Mesenchymal stem cell (in vitro differentiated cells and primary cell): ENCODE measurements at regions not wholly inside any gene's neighbourhood (a gene's known extent, or its start where the extent isn't known, plus 50 kb on each side); places are given as distances from the start of the nearest gene placed in this dataset.
A peak's percentile ranks its signal among the peaks of the same experiment; 100 is the strongest.

ENCODE experiments used
- DNase-seq: peaks from one replicate; pipeline ENCODE4 v3.0.0-alpha.2; 2013
- H2AFZ ChIP-seq: one replicate; pipeline ENCODE4 v1.6.1; 2013; ENCODE audit warnings: low read depth, mild to moderate bottlenecking, control low read depth, inconsistent platforms, low read length, moderate library complexity
- H2AK5ac ChIP-seq: 2 replicates; pipeline ENCODE4 v1.6.1; 2013; ENCODE audit warnings: low read length, moderate library complexity, mild to moderate bottlenecking, inconsistent platforms; ENCODE audit not compliant: severe bottlenecking
- H2BK120ac ChIP-seq: one replicate; pipeline ENCODE4 v1.6.1; 2013; ENCODE audit warnings: low read depth, mild to moderate bottlenecking, inconsistent platforms, low read length, moderate library complexity
- H2BK12ac ChIP-seq, 2 experiments: one replicate each; pipeline ENCODE4 v1.6.1; 2013; ENCODE audit warnings: inconsistent platforms in 2 of 2, low read length in 2 of 2, mild to moderate bottlenecking in 2 of 2, moderate library complexity in 2 of 2, control low read depth in 1 of 2
- H2BK15ac ChIP-seq: one replicate; pipeline ENCODE4 v1.6.1; 2013; ENCODE audit warnings: mild to moderate bottlenecking, low read depth, inconsistent platforms; ENCODE audit not compliant: poor library complexity, severe bottlenecking
- H2BK5ac ChIP-seq: 2 replicates; pipeline ENCODE4 v1.6.1; 2013; ENCODE audit warnings: low read depth, mild to moderate bottlenecking, low read length, control low read depth, inconsistent platforms; ENCODE audit not compliant: poor library complexity, severe bottlenecking
- H3K14ac ChIP-seq, 2 experiments: one replicate each; pipeline ENCODE4 v1.6.1; 2013; ENCODE audit warnings: inconsistent platforms in 2 of 2, low read length in 2 of 2, control low read depth in 1 of 2, mild to moderate bottlenecking in 1 of 2, moderate library complexity in 1 of 2
- H3K18ac ChIP-seq, 2 experiments: one replicate each; pipeline ENCODE4 v1.6.1; 2013; ENCODE audit warnings: inconsistent platforms in 2 of 2, low read length in 2 of 2, control low read depth in 1 of 2, low read depth in 1 of 2, mild to moderate bottlenecking in 1 of 2
- H3K23ac ChIP-seq, 2 experiments: one replicate each; pipeline ENCODE4 v1.6.1; 2013; ENCODE audit warnings: inconsistent platforms in 2 of 2, low read length in 2 of 2, mild to moderate bottlenecking in 2 of 2, moderate library complexity in 2 of 2, control low read depth in 1 of 2
- H3K27ac ChIP-seq: 2 replicates; pipeline ENCODE4 v1.5.1; 2013; ENCODE audit warnings: mild to moderate bottlenecking, moderate library complexity, low read length, control low read depth, inconsistent platforms; ENCODE audit not compliant: poor library complexity, severe bottlenecking
- H3K27me3 ChIP-seq, 2 experiments: 2 replicates each; pipeline versions ENCODE4 v1.6.1 to v1.7.0; 2013; ENCODE audit warnings: low read length in 2 of 2, mild to moderate bottlenecking in 2 of 2, moderate library complexity in 2 of 2, control low read depth in 1 of 2, inconsistent platforms in 1 of 2; ENCODE audit not compliant: control insufficient read depth in 1 of 2, insufficient read depth in 1 of 2
- H3K36me3 ChIP-seq, 2 experiments: 2 replicates each; pipeline versions ENCODE4 v1.6.1 to v1.7.0; 2013; ENCODE audit warnings: low read length in 2 of 2, control low read depth in 1 of 2, inconsistent platforms in 1 of 2, low read depth in 1 of 2, mild to moderate bottlenecking in 1 of 2; ENCODE audit not compliant: insufficient read depth in 2 of 2, control insufficient read depth in 1 of 2
- H3K4ac ChIP-seq, 2 experiments: one replicate each; pipeline ENCODE4 v1.6.1; 2013; ENCODE audit warnings: inconsistent platforms in 2 of 2, low read length in 2 of 2, mild to moderate bottlenecking in 2 of 2, moderate library complexity in 2 of 2, control low read depth in 1 of 2, low read depth in 1 of 2
- H3K4me1 ChIP-seq: 2 replicates; pipeline ENCODE4 v1.6.1; 2013; ENCODE audit warnings: low read depth, low read length, control low read depth; ENCODE audit not compliant: control insufficient read depth, insufficient read depth
- H3K4me2 ChIP-seq: 2 replicates; pipeline ENCODE4 v1.6.1; 2013; ENCODE audit warnings: low read length, mild to moderate bottlenecking, inconsistent platforms; ENCODE audit not compliant: poor library complexity, severe bottlenecking
- H3K4me3 ChIP-seq, 2 experiments: 2 replicates each; pipeline versions ENCODE4 v1.5.1 to v1.7.0; 2013; ENCODE audit warnings: low read length in 2 of 2, mild to moderate bottlenecking in 2 of 2, control low read depth in 1 of 2, low read depth in 1 of 2; ENCODE audit not compliant: insufficient read depth in 1 of 2
- H3K79me1 ChIP-seq: replicated peaks from 2 replicates; pipeline ENCODE4 v1.6.1; 2013; ENCODE audit warnings: mild to moderate bottlenecking, control low read depth, low read length, inconsistent platforms; ENCODE audit not compliant: poor library complexity, severe bottlenecking
- H3K9ac ChIP-seq: 2 replicates; pipeline ENCODE4 v1.7.0; 2013; ENCODE audit warnings: mild to moderate bottlenecking, low read length, moderate library complexity
- H3K9me3 ChIP-seq: 2 replicates; pipeline ENCODE4 v1.7.0; 2013; ENCODE audit warnings: mild to moderate bottlenecking, low read length; ENCODE audit not compliant: control insufficient read depth
- H4K8ac ChIP-seq: one replicate; pipeline ENCODE4 v1.6.1; 2013; ENCODE audit warnings: inconsistent platforms, mild to moderate bottlenecking, low read length, moderate library complexity
- H4K91ac ChIP-seq: one replicate; pipeline ENCODE4 v1.6.1; 2013; ENCODE audit warnings: mild to moderate bottlenecking, low read length, inconsistent platforms
- WGBS: methylation state at CpG from one replicate; pipeline ENCODE4 v1.1.7; 2013; ENCODE audit warnings: mixed read lengths; 5-methylcytosine and 5-hydroxymethylcytosine counted together

DNA sequence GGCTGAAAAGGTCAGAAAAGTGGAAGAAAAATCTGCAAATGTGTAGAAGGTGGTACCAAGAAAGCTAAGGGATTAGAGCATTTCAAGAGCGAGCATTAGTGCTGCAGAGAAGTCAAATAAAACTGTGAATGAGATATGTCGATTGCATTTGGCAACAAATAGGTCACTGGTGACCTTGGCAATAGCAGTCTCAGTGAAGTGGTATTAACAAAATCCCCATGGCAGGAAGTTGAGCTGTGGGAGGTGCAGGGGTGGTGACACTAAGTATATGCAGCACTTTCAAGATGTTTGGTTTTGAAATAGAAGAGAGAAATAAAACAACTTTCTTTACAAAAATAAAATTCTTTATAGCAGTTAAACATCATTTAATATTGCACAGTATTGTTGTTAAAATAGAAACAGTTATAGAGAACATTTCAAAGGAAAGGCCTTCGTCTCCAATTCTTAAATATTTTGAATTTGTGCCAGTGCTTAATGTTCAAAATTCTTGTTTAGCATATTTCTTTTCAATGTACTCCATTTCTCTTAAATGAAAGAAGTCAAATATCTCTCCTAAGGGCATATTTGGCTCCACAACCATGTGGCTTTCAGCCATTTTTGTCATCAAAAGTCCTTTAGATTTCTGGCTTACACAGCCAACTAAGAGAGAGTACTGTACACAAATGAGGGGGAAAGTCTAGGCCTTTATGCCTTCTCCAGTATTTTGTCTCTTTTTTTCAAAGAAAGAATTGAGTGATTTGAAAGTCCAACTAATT is 443.0 kb upstream of the MMADHC start:
- Histone ChIP-seq H3K79me1 (no peaks in the 10 kb centered on the region), H3K18ac (no peak overlapping the region), H3K9ac (no peak overlapping the region), H3K27me3 (no peaks in the 10 kb centered on the region), H3K14ac (no peak overlapping the region), H3K36me3 (no peaks in the 10 kb centered on the region), H3K4me1 (no peaks in the 10 kb centered on the region), H4K91ac (no peak overlapping the region), H2BK15ac (no peak overlapping the region), H2BK5ac (no peak overlapping the region), H3K9me3 (no peaks in the 10 kb centered on the region), H4K8ac (no peak overlapping the region), H2AK5ac (no peak overlapping the region), H2BK120ac (no peak overlapping the region), H3K23ac (no peak overlapping the region), H2AFZ (no peak overlapping the region), H2BK12ac (no peak overlapping the region), H3K4me3 (no peak overlapping the region), H3K4ac (no peak overlapping the region), H3K27ac (no peak overlapping the region), H3K4me2 (no peak overlapping the region)
- no peak for DNase-seq
- WGBS: 93% methylated on average over 2 of the region's 3 CpGs

DNA sequence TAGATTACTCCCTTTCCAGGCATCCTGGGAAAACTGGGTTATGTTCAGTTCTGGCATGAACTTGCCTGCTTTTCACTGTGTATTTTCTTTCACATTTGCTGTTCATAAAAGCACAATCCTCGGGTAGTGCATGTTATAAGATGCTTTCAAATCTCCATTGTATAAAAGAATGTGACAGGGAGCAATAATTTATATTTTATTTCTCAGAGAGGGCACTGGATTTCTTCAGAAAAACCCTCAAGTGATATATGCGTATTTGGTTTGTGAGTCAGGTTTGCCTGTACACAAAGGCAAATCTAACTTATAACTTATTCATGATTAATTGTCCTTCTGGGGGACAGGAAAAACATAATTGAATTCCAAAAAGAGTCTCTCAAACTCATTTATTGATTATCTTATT is 440.7 kb upstream of the MMADHC start:
- no peaks in the 10 kb centered on the region for H3K27me3 ChIP-seq
- no peaks in the 10 kb centered on the region for H3K4me1 ChIP-seq
- H3K4me2 ChIP-seq: no peak overlapping the region
- no peak overlapping the region for H4K8ac ChIP-seq
- H2BK15ac ChIP-seq: no peak overlapping the region
- H3K18ac ChIP-seq: no peak overlapping the region
- H2AFZ ChIP-seq: no peak overlapping the region
- no peaks in the 10 kb centered on the region for H3K36me3 ChIP-seq
- H2BK120ac ChIP-seq: no peak overlapping the region
- H4K91ac ChIP-seq: no peak overlapping the region
- no peak overlapping the region for H3K23ac ChIP-seq
- no peak overlapping the region for H2AK5ac ChIP-seq
- no peaks in the 10 kb centered on the region for H3K79me1 ChIP-seq
- no peak overlapping the region for H3K4me3 ChIP-seq
- H3K9ac ChIP-seq: no peak overlapping the region
- H2BK12ac ChIP-seq: no peak overlapping the region
- no peak overlapping the region for H3K14ac ChIP-seq
- H3K27ac ChIP-seq: no peak overlapping the region
- H2BK5ac ChIP-seq: no peak overlapping the region
- WGBS: no CpG with 5 or more reads among the region's 2 CpGs
- no peaks in the 10 kb centered on the region for H3K9me3 ChIP-seq
- H3K4ac ChIP-seq: no peak overlapping the region
- DNase-seq: peak; percentile 44

DNA sequence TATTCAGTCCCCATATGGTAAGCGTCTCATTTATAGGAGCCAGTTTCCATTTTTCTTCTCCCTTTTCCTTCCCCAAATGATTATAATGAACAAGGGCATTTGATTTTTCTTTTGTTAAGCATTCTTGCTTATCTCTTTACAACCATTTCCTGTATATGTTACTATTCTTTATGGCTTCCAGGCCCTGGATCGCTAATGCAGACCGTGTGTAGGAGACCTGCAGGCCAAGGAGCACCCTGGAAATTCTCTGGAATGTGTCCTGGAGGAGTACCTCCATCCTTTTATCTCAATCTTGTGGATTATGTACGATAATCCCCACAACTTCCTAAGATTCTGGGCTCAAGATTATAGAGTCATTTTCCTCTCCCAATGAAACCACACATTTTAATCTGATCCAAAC is 439.6 kb upstream of the MMADHC start:
- Histone ChIP-seq H2BK5ac (no peak overlapping the region), H3K23ac (no peak overlapping the region)
- 22% methylated on average over 3 of the region's 4 CpGs for WGBS

DNA sequence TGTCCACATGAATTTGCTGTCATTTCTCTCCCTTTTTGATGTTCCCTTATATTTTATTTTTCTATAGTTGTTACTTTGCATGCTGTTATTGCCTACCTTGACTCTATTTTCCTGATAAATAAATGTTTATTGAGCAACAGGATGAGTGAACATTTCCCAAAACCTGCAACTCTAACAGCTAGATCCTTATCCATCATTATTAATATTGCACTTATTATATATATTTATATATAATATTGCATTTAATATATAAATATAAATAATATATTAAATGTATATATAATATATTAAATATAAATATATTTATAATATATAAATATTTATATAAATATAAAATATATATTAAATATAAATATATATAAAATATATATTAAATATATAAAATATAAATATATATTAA is 436.1 kb upstream of the MMADHC start:
- Histone ChIP-seq H3K27me3 (no peaks in the 10 kb centered on the region), H2AFZ (no peak overlapping the region), H4K91ac (no peak overlapping the region), H3K4me3 (no peak overlapping the region), H3K4me2 (no peak overlapping the region), H3K4me1 (no peaks in the 10 kb centered on the region), H3K18ac (no peak overlapping the region), H3K27ac (no peak overlapping the region), H2BK120ac (no peak overlapping the region), H3K23ac (no peak overlapping the region), H3K9me3 (no peaks in the 10 kb centered on the region), H3K36me3 (no peaks in the 10 kb centered on the region), H3K14ac (no peak overlapping the region), H3K4ac (no peak overlapping the region), H2AK5ac (no peak overlapping the region), H3K9ac (no peak overlapping the region), H2BK12ac (no peak overlapping the region), H3K79me1 (no peaks in the 10 kb centered on the region), H2BK5ac (no peak overlapping the region), H4K8ac (no peak overlapping the region), H2BK15ac (no peak overlapping the region)
- no peak for DNase-seq

More for the DNA sequence above, 439.6 kb upstream of the MMADHC start:
- Histone ChIP-seq H2BK120ac (no peak overlapping the region), H3K27ac (no peak overlapping the region), H3K4ac (no peak overlapping the region), H2AK5ac (no peak overlapping the region), H3K79me1 (no peaks in the 10 kb centered on the region), H3K36me3 (no peaks in the 10 kb centered on the region), H3K9ac (no peak overlapping the region), H4K8ac (no peak overlapping the region), H2AFZ (no peak overlapping the region), H3K18ac (peak overlapping the region in 1 of 2 experiments; percentile 43), H3K27me3 (no peaks in the 10 kb centered on the region), H2BK12ac (no peak overlapping the region), H3K4me1 (no peaks in the 10 kb centered on the region), H3K14ac (no peak overlapping the region), H3K4me2 (no peak overlapping the region), H3K4me3 (no peak overlapping the region), H3K9me3 (no peaks in the 10 kb centered on the region), H4K91ac (no peak overlapping the region), H2BK15ac (no peak overlapping the region)
- no peak for DNase-seq
